ENCODE measurements at regions not wholly inside any gene's neighbourhood (a gene's known extent, or its start where the extent isn't known, plus 50 kb on each side); places are given as distances from the start of the nearest gene placed in this dataset.

GRCh38 chr22:49112176-49112575 lies 715.5 kb downstream of the BRD1 start:
- no peak for DNase-seq

GRCh38 chr22:49111085-49111484 lies 716.6 kb downstream of the BRD1 start:
- no peak for DNase-seq

GRCh38 chr22:49108636-49109315 lies 718.9 kb downstream of the BRD1 start:
- DNase-seq = no peak

- DNase-seq = no peak
Observed at GRCh38 chr22:49107961-49108530, 719.6 kb downstream of the BRD1 start.

- no peak for DNase-seq
Observed at GRCh38 chr22:49107561-49107960, 720.1 kb downstream of the BRD1 start.

GRCh38 chr22:49106842-49107152 lies 720.9 kb downstream of the BRD1 start:
- DNase-seq = no peak

GRCh38 chr22:49106096-49106841 lies 721.4 kb downstream of the BRD1 start:
- DNase-seq = no peak

GRCh38 chr22:49104434-49104833 lies 723.2 kb downstream of the BRD1 start:
- DNase-seq = no peak

- DNase-seq = no peak
Observed at GRCh38 chr22:49103314-49104059, 724.2 kb downstream of the BRD1 start.

GRCh38 chr22:49102367-49102766 lies 725.3 kb downstream of the BRD1 start:
- no peak for DNase-seq

GRCh38 chr22:49101873-49102272 lies 725.8 kb downstream of the BRD1 start:
- DNase-seq = no peak

- no peak for DNase-seq
Observed at GRCh38 chr22:49101225-49101624, 726.4 kb downstream of the BRD1 start.

- no peak for DNase-seq
Observed at GRCh38 chr22:49100773-49101172, 726.9 kb downstream of the BRD1 start.

GRCh38 chr22:49100316-49100715 lies 727.4 kb downstream of the BRD1 start:
- no peak for DNase-seq

- DNase-seq = no peak
Observed at GRCh38 chr22:49099496-49100124, 728.1 kb downstream of the BRD1 start.

GRCh38 chr22:49099089-49099488 lies 728.6 kb downstream of the BRD1 start:
- DNase-seq = no peak

- no peak for DNase-seq
Observed at GRCh38 chr22:49097966-49098365, 729.7 kb downstream of the BRD1 start.

GRCh38 chr22:49097171-49097925 lies 730.3 kb downstream of the BRD1 start:
- DNase-seq = no peak

GRCh38 chr22:49096476-49096875 lies 731.2 kb downstream of the BRD1 start:
- no peak for DNase-seq

- DNase-seq = no peak
Observed at GRCh38 chr22:49095366-49095765, 732.3 kb downstream of the BRD1 start.

GRCh38 chr22:49094858-49095257 lies 732.8 kb downstream of the BRD1 start:
- DNase-seq = no peak

GRCh38 chr22:49094151-49094550 lies 733.5 kb downstream of the BRD1 start:
- DNase-seq = no peak

All from EL (cell line).